ENCODE measurements at regions not wholly inside any gene's neighbourhood (a gene's known extent, or its start where the extent isn't known, plus 50 kb on each side); places are given as distances from the start of the nearest gene placed in this dataset.

DNA sequence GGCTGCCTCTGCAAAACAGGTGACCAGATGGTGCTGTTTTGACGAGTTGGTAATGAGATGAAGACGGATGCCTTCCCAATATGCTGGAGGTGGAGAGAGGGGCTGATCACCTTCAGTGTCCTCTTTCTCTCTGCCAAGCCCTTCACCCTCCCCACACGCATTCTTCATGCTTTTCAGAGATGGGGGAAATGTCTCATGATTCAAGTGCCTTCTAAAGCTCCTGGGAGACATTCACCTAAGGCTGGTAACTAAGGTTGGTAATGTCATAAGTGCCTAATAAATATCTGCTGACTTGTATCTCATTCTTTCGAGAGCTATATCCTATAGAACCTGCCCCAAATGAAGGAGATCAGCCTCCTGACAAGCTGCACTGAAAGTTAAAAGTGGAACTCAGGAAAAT, 86.2 kb upstream of the MBNL2 start:
- TF ChIP-seq ZBTB7A (IDR thresholded peaks at IDR 0.05; ENCODE audit: low read depth) (no peak), TAF1 (IDR thresholded peaks at IDR 0.05; ENCODE audit: low read depth) (no peak), CEBPB (IDR thresholded peaks at IDR 0.05) (no peak), NFIC (IDR thresholded peaks at IDR 0.05) (no peak), YY1 (IDR thresholded peaks at IDR 0.05; ENCODE audit: low read depth) (no peak), EP300 (IDR thresholded peaks at IDR 0.05; ENCODE audit: borderline replicate concordance) (no peak), RAD21 (IDR thresholded peaks at IDR 0.05; ENCODE audit: low read depth) (no peak), TCF12 (IDR thresholded peaks at IDR 0.05; ENCODE audit: low read depth) (no peak), TEAD4 (IDR thresholded peaks at IDR 0.05) (no peak), REST (IDR thresholded peaks at IDR 0.05; ENCODE audit: low read depth) (no peak), EGR1 (IDR thresholded peaks at IDR 0.05) (no peak), CREB1 (IDR thresholded peaks at IDR 0.05; ENCODE audit: low read depth) (no peak), FOXM1 (IDR thresholded peaks at IDR 0.05; ENCODE audit: borderline replicate concordance, low read depth) (no peak)
- TF ChIP-seq, protein P1, sequence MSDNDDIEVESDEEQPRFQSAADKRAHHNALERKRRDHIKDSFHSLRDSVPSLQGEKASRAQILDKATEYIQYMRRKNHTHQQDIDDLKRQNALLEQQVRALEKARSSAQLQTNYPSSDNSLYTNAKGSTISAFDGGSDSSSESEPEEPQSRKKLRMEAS (IDR thresholded peaks at IDR 0.05), result no peak

GRCh38 chr13:97136418-97136817, 85.7 kb upstream of the MBNL2 start:
- TF ChIP-seq EP300 (IDR thresholded peaks at IDR 0.05; ENCODE audit: borderline replicate concordance) (no peak), EGR1 (IDR thresholded peaks at IDR 0.05) (no peak), CEBPB (IDR thresholded peaks at IDR 0.05) (no peak), CREB1 (IDR thresholded peaks at IDR 0.05; ENCODE audit: low read depth) (no peak), YY1 (IDR thresholded peaks at IDR 0.05; ENCODE audit: low read depth) (no peak), ZBTB7A (IDR thresholded peaks at IDR 0.05; ENCODE audit: low read depth) (no peak), FOXM1 (IDR thresholded peaks at IDR 0.05; ENCODE audit: borderline replicate concordance, low read depth) (no peak), TEAD4 (IDR thresholded peaks at IDR 0.05) (no peak), TCF12 (IDR thresholded peaks at IDR 0.05; ENCODE audit: low read depth) (no peak), RAD21 (IDR thresholded peaks at IDR 0.05; ENCODE audit: low read depth) (no peak), TAF1 (IDR thresholded peaks at IDR 0.05; ENCODE audit: low read depth) (no peak), REST (IDR thresholded peaks at IDR 0.05; ENCODE audit: low read depth) (no peak), NFIC (IDR thresholded peaks at IDR 0.05) (no peak)
- TF ChIP-seq, protein P1 (IDR thresholded peaks at IDR 0.05), result no peak
- TF ChIP-seq, protein P2, sequence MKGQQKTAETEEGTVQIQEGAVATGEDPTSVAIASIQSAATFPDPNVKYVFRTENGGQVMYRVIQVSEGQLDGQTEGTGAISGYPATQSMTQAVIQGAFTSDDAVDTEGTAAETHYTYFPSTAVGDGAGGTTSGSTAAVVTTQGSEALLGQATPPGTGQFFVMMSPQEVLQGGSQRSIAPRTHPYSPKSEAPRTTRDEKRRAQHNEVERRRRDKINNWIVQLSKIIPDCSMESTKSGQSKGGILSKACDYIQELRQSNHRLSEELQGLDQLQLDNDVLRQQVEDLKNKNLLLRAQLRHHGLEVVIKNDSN (IDR thresholded peaks at IDR 0.05), result no peak

DNA sequence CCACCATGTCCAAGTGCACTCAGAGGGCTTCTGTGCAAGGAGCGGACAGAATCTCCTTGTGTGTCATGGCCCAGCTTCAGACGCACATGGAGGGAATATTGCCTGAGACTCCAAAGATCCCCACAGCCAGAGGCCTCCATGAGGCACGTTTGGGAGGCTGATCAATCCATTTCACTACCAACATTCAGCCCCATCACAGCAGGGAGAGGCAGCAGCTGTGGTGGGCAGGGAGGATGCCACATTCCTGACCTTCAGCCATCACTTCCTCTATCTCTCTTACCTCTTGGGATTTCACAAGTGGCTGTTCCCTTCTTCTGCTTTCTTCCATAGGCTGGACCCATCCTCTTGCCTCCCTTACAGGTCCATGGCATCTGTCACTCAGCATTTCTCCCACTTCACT, 82.4 kb upstream of the MBNL2 start:
- TF ChIP-seq EP300 (IDR thresholded peaks at IDR 0.05; ENCODE audit: borderline replicate concordance) (no peak), RAD21 (IDR thresholded peaks at IDR 0.05; ENCODE audit: low read depth) (no peak), EGR1 (IDR thresholded peaks at IDR 0.05) (no peak), YY1 (IDR thresholded peaks at IDR 0.05; ENCODE audit: low read depth) (no peak), CEBPB (IDR thresholded peaks at IDR 0.05) (no peak)
- TF ChIP-seq, protein P1 (IDR thresholded peaks at IDR 0.05), result no peak

GRCh38 chr13:97140131-97140530, 82.0 kb upstream of the MBNL2 start:
- TF ChIP-seq CREB1 (IDR thresholded peaks at IDR 0.05; ENCODE audit: low read depth) (no peak), FOXM1 (IDR thresholded peaks at IDR 0.05; ENCODE audit: borderline replicate concordance, low read depth) (no peak), EGR1 (IDR thresholded peaks at IDR 0.05) (no peak), CEBPB (IDR thresholded peaks at IDR 0.05) (no peak), TAF1 (IDR thresholded peaks at IDR 0.05; ENCODE audit: low read depth) (no peak), EP300 (IDR thresholded peaks at IDR 0.05; ENCODE audit: borderline replicate concordance) (no peak), NFIC (IDR thresholded peaks at IDR 0.05) (no peak), REST (IDR thresholded peaks at IDR 0.05; ENCODE audit: low read depth) (no peak), TCF12 (IDR thresholded peaks at IDR 0.05; ENCODE audit: low read depth) (no peak), TEAD4 (IDR thresholded peaks at IDR 0.05) (no peak), YY1 (IDR thresholded peaks at IDR 0.05; ENCODE audit: low read depth) (no peak), ZBTB7A (IDR thresholded peaks at IDR 0.05; ENCODE audit: low read depth) (no peak), RAD21 (IDR thresholded peaks at IDR 0.05; ENCODE audit: low read depth) (no peak)
- TF ChIP-seq, protein P1 (IDR thresholded peaks at IDR 0.05), result no peak
- TF ChIP-seq, protein P2 (IDR thresholded peaks at IDR 0.05), result no peak

All from Ishikawa (cell line).